Memory B cell (primary cell): ENCODE measurements at regions not wholly inside any gene's neighbourhood (a gene's known extent, or its start where the extent isn't known, plus 50 kb on each side); places are given as distances from the start of the nearest gene placed in this dataset.
"Not testable (repeated sequence)": the region's sequence is repeated elsewhere in the genome, so short reads cannot be mapped to it uniquely, and the experiment has no call there.

ENCODE experiments used
- ATAC-seq: fragments of 150-1000 bp; cut with Tn5 transposase; 2 replicates; pipeline ENCODE4 v1.10.0; 2021; ENCODE audit warnings: low read depth, mild to moderate bottlenecking, moderate library complexity
- DNase-seq, 2 donors: peaks; one replicate each; pipeline ENCODE4 v3.0.0; 2022; ENCODE audit warnings: low spot score in 2 of 2
- H3K27ac Mint-ChIP-seq: one replicate; pipeline ENCODE4 v1.8.0; 2022; ENCODE audit warnings: mild to moderate bottlenecking, moderate library complexity, mixed read lengths
- H3K27me3 Mint-ChIP-seq: one replicate; pipeline ENCODE4 v1.8.0; 2022; ENCODE audit warnings: mixed read lengths
- H3K36me3 Mint-ChIP-seq: one replicate; pipeline ENCODE4 v1.8.0; 2022; ENCODE audit warnings: mild to moderate bottlenecking, mixed read lengths
- H3K4me1 Mint-ChIP-seq: one replicate; pipeline ENCODE4 v1.8.0; 2022; ENCODE audit warnings: mixed read lengths
- H3K4me3 Mint-ChIP-seq: one replicate; pipeline ENCODE4 v1.8.0; 2022; ENCODE audit warnings: mild to moderate bottlenecking, moderate library complexity, mixed read lengths
- H3K9me3 Mint-ChIP-seq: one replicate; pipeline ENCODE4 v1.8.0; 2022; ENCODE audit warnings: mixed read lengths

GRCh38 chr2:8440029-8440778, 241.7 kb upstream of the ID2 start:
- ATAC-seq (no peak), DNase-seq (no peak)
- peaks cover 17% of the 10 kb centered on the region for H3K27me3 Mint-ChIP-seq
- no peaks in the 10 kb centered on the region for H3K36me3 Mint-ChIP-seq
- H3K4me3 Mint-ChIP-seq: no peak overlapping the region
- peaks cover 32% of the 10 kb centered on the region for H3K4me1 Mint-ChIP-seq
- no peaks in the 10 kb centered on the region for H3K9me3 Mint-ChIP-seq
- no peak overlapping the region for H3K27ac Mint-ChIP-seq

- Mint-ChIP-seq H3K27me3 (peaks cover 21% of the 10 kb centered on the region), H3K9me3 (no peaks in the 10 kb centered on the region), H3K27ac (no peak overlapping the region), H3K4me1 (peaks cover 26% of the 10 kb centered on the region), H3K4me3 (no peak overlapping the region), H3K36me3 (no peaks in the 10 kb centered on the region)
- no peak for DNase-seq
- ATAC-seq: no peak
Measured at GRCh38 chr2:8441371-8441770, 240.5 kb upstream of the ID2 start.

GRCh38 chr2:8441986-8442385, 239.9 kb upstream of the ID2 start:
- Mint-ChIP-seq H3K4me3 (no peak overlapping the region), H3K4me1 (peaks cover 26% of the 10 kb centered on the region)

GRCh38 chr2:8442833-8443486, 238.9 kb upstream of the ID2 start:
- Mint-ChIP-seq H3K4me1 (peaks cover 26% of the 10 kb centered on the region), H3K27ac (no peak overlapping the region), H3K27me3 (peaks cover 21% of the 10 kb centered on the region), H3K36me3 (no peaks in the 10 kb centered on the region), H3K9me3 (no peaks in the 10 kb centered on the region), H3K4me3 (no peak overlapping the region)
- ATAC-seq (no peak), DNase-seq (no peak)

More at GRCh38 chr2:8441986-8442385, 239.9 kb upstream of the ID2 start:
- no peak for DNase-seq
- Mint-ChIP-seq H3K27me3 (peaks cover 21% of the 10 kb centered on the region), H3K36me3 (no peaks in the 10 kb centered on the region), H3K27ac (peak overlapping the region; percentile 35), H3K9me3 (no peaks in the 10 kb centered on the region)
- ATAC-seq: peak; percentile 75

- Mint-ChIP-seq H3K27ac (no peak overlapping the region), H3K4me1 (peaks cover 19% of the 10 kb centered on the region), H3K9me3 (peaks cover 2% of the 10 kb centered on the region), H3K27me3 (peaks cover 20% of the 10 kb centered on the region), H3K4me3 (no peak overlapping the region), H3K36me3 (no peaks in the 10 kb centered on the region)
- DNase-seq (no peak), ATAC-seq (no peak)
Measured at GRCh38 chr2:8445580-8445979, 236.3 kb upstream of the ID2 start.

- not testable (repeated sequence) for H3K27ac Mint-ChIP-seq, ATAC-seq, H3K36me3 Mint-ChIP-seq, H3K9me3 Mint-ChIP-seq, DNase-seq, H3K4me3 Mint-ChIP-seq
- peaks cover 14% of the 10 kb centered on the region for H3K4me1 Mint-ChIP-seq
- peaks cover 19% of the 10 kb centered on the region for H3K27me3 Mint-ChIP-seq
Measured at GRCh38 chr2:8446751-8447150, 235.1 kb upstream of the ID2 start.

- Mint-ChIP-seq H3K4me3 (no peak overlapping the region), H3K9me3 (peaks cover 2% of the 10 kb centered on the region), H3K36me3 (no peaks in the 10 kb centered on the region), H3K27me3 (peaks cover 23% of the 10 kb centered on the region), H3K4me1 (peaks cover 4% of the 10 kb centered on the region), H3K27ac (no peak overlapping the region)
- no peak for DNase-seq
- no peak for ATAC-seq
Measured at GRCh38 chr2:8447610-8448221, 234.1 kb upstream of the ID2 start.

- Mint-ChIP-seq H3K4me1 (no peaks in the 10 kb centered on the region), H3K4me3 (no peak overlapping the region), H3K36me3 (no peaks in the 10 kb centered on the region), H3K9me3 (peaks cover 2% of the 10 kb centered on the region), H3K27ac (no peak overlapping the region), H3K27me3 (peaks cover 18% of the 10 kb centered on the region)
- ATAC-seq: no peak
- DNase-seq: no peak
Measured at GRCh38 chr2:8448824-8449556, 232.9 kb upstream of the ID2 start.

- H3K9me3 Mint-ChIP-seq: peaks cover 2% of the 10 kb centered on the region
- no peak overlapping the region for H3K27ac Mint-ChIP-seq
- ATAC-seq (no peak), DNase-seq (no peak)
- H3K4me3 Mint-ChIP-seq: no peak overlapping the region
- no peaks in the 10 kb centered on the region for H3K4me1 Mint-ChIP-seq
- no peaks in the 10 kb centered on the region for H3K36me3 Mint-ChIP-seq
- peaks cover 22% of the 10 kb centered on the region for H3K27me3 Mint-ChIP-seq
Measured at GRCh38 chr2:8451273-8451672, 230.6 kb upstream of the ID2 start.

- Mint-ChIP-seq H3K4me3 (no peak overlapping the region), H3K27ac (no peak overlapping the region), H3K4me1 (no peaks in the 10 kb centered on the region), H3K27me3 (peaks cover 22% of the 10 kb centered on the region), H3K36me3 (no peaks in the 10 kb centered on the region), H3K9me3 (peaks cover 2% of the 10 kb centered on the region)
- no peak for DNase-seq
- no peak for ATAC-seq
Measured at GRCh38 chr2:8452296-8452695, 229.6 kb upstream of the ID2 start.

- no peak for ATAC-seq
- Mint-ChIP-seq H3K4me3 (no peak overlapping the region), H3K36me3 (no peaks in the 10 kb centered on the region), H3K27ac (no peak overlapping the region), H3K4me1 (peaks cover 4% of the 10 kb centered on the region), H3K27me3 (peaks cover 27% of the 10 kb centered on the region), H3K9me3 (peaks cover 2% of the 10 kb centered on the region)
- DNase-seq: no peak
Measured at GRCh38 chr2:8452979-8453903, 228.6 kb upstream of the ID2 start.

- Mint-ChIP-seq H3K36me3 (no peaks in the 10 kb centered on the region), H3K4me1 (peaks cover 4% of the 10 kb centered on the region), H3K27me3 (peaks cover 31% of the 10 kb centered on the region), H3K9me3 (peaks cover 2% of the 10 kb centered on the region), H3K27ac (no peak overlapping the region), H3K4me3 (no peak overlapping the region)
- DNase-seq: no peak
- ATAC-seq: no peak
Measured at GRCh38 chr2:8453904-8454302, 228.0 kb upstream of the ID2 start.

GRCh38 chr2:8454797-8455196, 227.1 kb upstream of the ID2 start:
- Mint-ChIP-seq H3K27ac (no peak overlapping the region), H3K4me3 (no peak overlapping the region)

More at GRCh38 chr2:8454797-8455196, 227.1 kb upstream of the ID2 start:
- peaks cover 2% of the 10 kb centered on the region for H3K9me3 Mint-ChIP-seq
- no peaks in the 10 kb centered on the region for H3K36me3 Mint-ChIP-seq
- peaks cover 4% of the 10 kb centered on the region for H3K4me1 Mint-ChIP-seq
- peaks cover 32% of the 10 kb centered on the region for H3K27me3 Mint-ChIP-seq
- DNase-seq (no peak), ATAC-seq (no peak)
